Breast epithelium (tissue), 4 donors: ENCODE measurements at regions not wholly inside any gene's neighbourhood (a gene's known extent, or its start where the extent isn't known, plus 50 kb on each side); places are given as distances from the start of the nearest gene placed in this dataset.

Experiments used
- DNase-seq, 2 donors: peaks; one replicate each; pipeline ENCODE4 v3.0.0-alpha.2; 2019; ENCODE audit warnings: low spot score in 2 of 2
- H3K27ac ChIP-seq, 2 donors: fragments of 200-600 bp; sonication (generic) in 1 of 2; one replicate each; pipeline ENCODE4 v1.5.1; 2016 to 2019; ENCODE audit warnings: mild to moderate bottlenecking in 1 of 2
- H3K27me3 ChIP-seq, 2 donors: fragments of 200-600 bp; sonication (generic) in 1 of 2; one replicate each; pipeline versions ENCODE4 v1.5.1 to v1.6.0; 2017 to 2019; ENCODE audit warnings: control low read depth in 1 of 2, mild to moderate bottlenecking in 1 of 2
- H3K36me3 ChIP-seq: fragments of 200-600 bp; one replicate; pipeline ENCODE4 v1.5.1; 2019
- H3K4me1 ChIP-seq, 2 donors: fragments of 200-600 bp; sonication (generic); one replicate each; pipeline ENCODE4 v1.5.1; 2016 to 2019; ENCODE audit warnings: control low read depth in 1 of 2
- H3K4me3 ChIP-seq, 3 donors: fragments of 200-600 bp; sonication (generic); 1 replicate in 2 of 3; 2 replicates in 1 of 3; pipeline ENCODE4 v1.5.1; 2016 to 2019; ENCODE audit warnings: mild to moderate bottlenecking in 3 of 3, moderate library complexity in 2 of 3
- H3K9me3 ChIP-seq, 2 donors: fragments of 200-600 bp; sonication (generic) in 1 of 2; one replicate each; pipeline ENCODE4 v1.5.1; 2016 to 2019; ENCODE audit warnings: control low read depth in 1 of 2
- POLR2A ChIP-seq: fragments of 450-650 bp; IDR thresholded peaks from one replicate; pipeline ENCODE4 v1.6.1; 2016; ENCODE audit warnings: antibody characterized with exemption, mild to moderate bottlenecking, moderate library complexity
- POLR2AphosphoS5 ChIP-seq, 3 donors: sonication (generic); formaldehyde crosslinking; IDR thresholded peaks; one replicate each; pipeline ENCODE4 v1.6.1; 2017; ENCODE audit warnings: antibody characterized with exemption in 3 of 3
- intact Hi-C: fragments of 100-400 bp; cut with DNase I; formaldehyde crosslinking; loops from one replicate; pipeline ENCODE4 v1.15.1; 2023; ENCODE audit warnings: low total_unique reads
- TF ChIP-seq, protein P1 (sequence below), 3 donors: fragments of 450-650 bp; IDR thresholded peaks; one replicate each; pipeline ENCODE4 v1.5.1; 2016 to 2017; ENCODE audit warnings: antibody characterized with exemption in 3 of 3, mild to moderate bottlenecking in 3 of 3, moderate library complexity in 3 of 3

DNA sequence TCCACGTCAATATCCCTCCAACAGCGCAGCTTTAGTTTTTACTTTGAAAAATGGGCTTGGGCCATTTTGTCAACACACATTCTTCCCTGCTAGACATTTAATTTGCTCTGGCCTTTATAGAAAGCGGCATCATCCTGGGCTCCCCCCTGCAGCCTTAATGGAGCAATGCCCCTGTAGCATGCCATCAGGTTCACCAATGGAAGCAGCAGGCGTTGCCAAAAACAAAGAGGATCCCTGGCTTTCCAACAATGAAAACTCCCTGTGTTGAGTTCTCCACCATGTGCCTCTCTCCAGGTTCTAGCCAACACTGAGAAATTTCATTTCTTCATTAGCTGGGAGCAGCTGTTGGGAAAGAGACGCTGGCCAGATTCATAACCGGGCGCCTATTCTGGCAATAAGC is 139.5 kb downstream of the ZNF622 start:
- Histone ChIP-seq H3K27me3 (no peaks in the 10 kb centered on the region), H3K36me3 (no peaks in the 10 kb centered on the region), H3K27ac (no peak overlapping the region), H3K9me3 (no peaks in the 10 kb centered on the region), H3K4me3 (no peak overlapping the region), H3K4me1 (no peaks in the 10 kb centered on the region)
- no peak for DNase-seq
- intact Hi-C loops = no loop called here
- TF ChIP-seq POLR2A (no peak), POLR2AphosphoS5 (IDR thresholded peaks at IDR 0.05) (no peak)
- TF ChIP-seq, protein P1, sequence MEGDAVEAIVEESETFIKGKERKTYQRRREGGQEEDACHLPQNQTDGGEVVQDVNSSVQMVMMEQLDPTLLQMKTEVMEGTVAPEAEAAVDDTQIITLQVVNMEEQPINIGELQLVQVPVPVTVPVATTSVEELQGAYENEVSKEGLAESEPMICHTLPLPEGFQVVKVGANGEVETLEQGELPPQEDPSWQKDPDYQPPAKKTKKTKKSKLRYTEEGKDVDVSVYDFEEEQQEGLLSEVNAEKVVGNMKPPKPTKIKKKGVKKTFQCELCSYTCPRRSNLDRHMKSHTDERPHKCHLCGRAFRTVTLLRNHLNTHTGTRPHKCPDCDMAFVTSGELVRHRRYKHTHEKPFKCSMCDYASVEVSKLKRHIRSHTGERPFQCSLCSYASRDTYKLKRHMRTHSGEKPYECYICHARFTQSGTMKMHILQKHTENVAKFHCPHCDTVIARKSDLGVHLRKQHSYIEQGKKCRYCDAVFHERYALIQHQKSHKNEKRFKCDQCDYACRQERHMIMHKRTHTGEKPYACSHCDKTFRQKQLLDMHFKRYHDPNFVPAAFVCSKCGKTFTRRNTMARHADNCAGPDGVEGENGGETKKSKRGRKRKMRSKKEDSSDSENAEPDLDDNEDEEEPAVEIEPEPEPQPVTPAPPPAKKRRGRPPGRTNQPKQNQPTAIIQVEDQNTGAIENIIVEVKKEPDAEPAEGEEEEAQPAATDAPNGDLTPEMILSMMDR (IDR thresholded peaks at IDR 0.05) = no peak

DNA sequence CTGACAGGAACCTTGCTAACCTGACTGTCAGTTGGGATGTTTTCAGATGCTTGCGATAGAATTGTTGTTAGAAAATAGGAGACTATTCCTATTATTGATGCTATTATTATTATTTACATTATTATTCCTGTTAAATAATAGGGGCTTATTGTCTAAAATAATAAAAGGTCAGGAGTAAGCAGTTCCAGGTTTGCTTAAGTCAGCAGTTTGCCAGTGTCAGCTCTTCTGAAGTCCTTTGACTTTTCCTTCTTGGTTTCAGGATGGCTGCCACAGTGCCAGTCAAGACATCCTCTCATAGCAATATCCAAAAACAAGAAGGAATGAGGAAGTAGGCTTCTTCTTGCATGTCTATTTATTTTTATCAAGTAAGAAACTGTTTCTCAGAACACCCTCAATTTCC is 141.7 kb upstream of the MARCHF11 start:
- Histone ChIP-seq H3K4me1 (no peaks in the 10 kb centered on the region), H3K27ac (no peak overlapping the region), H3K36me3 (no peaks in the 10 kb centered on the region), H3K27me3 (no peaks in the 10 kb centered on the region), H3K9me3 (no peaks in the 10 kb centered on the region), H3K4me3 (no peak overlapping the region)
- DNase-seq = no peak
- intact Hi-C loops = no loop called here
- TF ChIP-seq POLR2A (no peak), POLR2AphosphoS5 (IDR thresholded peaks at IDR 0.05) (no peak)
- TF ChIP-seq, protein P1 (IDR thresholded peaks at IDR 0.05) = no peak

DNA sequence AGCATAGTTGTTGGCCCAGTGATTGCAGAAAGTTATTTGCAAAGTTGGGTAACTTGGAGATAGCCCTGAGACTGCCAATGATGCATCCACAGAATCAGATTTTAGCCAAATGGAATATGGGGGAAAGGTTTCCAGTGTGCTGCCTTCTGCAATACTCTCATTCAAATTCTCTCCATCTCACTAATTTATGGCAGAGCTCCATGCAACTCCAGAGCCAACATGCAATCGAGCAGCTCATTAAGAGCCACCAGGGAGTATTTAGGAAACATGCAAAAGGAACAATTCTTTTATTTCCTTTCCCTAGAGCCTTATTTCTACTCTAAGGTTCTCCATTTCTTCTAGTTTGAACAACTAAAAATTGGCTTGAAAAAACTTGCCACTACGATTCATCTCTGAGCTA is 135.9 kb upstream of the MARCHF11 start:
- intact Hi-C loops = no loop called here
- Histone ChIP-seq H3K4me3 (no peak overlapping the region), H3K9me3 (peaks cover 0 to 9% of the 10 kb centered on the region in 2 donors), H3K36me3 (no peaks in the 10 kb centered on the region), H3K27me3 (no peaks in the 10 kb centered on the region), H3K27ac (no peak overlapping the region), H3K4me1 (no peaks in the 10 kb centered on the region)
- TF ChIP-seq, protein P1 (IDR thresholded peaks at IDR 0.05) = no peak
- TF ChIP-seq POLR2A (no peak), POLR2AphosphoS5 (IDR thresholded peaks at IDR 0.05) (no peak)
- no peak for DNase-seq

DNA sequence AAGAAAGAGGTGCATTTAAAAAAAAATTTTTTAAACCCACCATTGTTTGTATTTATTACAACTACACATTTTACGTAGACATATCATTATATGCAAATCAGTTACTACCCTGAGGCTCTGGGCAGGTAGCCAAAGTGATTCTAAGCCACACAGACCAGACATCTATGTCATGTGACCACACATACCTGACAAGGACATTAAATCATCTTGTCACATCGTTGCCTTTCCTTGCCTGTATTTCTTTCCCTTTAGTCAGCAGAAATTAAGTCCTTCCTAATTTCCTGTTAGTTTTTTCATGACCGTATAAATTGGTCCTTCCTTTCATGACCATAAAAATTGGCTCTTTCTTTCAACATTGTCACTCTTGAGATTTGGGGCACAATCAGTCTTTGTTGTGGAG is 134.2 kb upstream of the MARCHF11 start:
- TF ChIP-seq POLR2A (no peak), POLR2AphosphoS5 (IDR thresholded peaks at IDR 0.05) (no peak)
- TF ChIP-seq, protein P1 (IDR thresholded peaks at IDR 0.05) = no peak

DNA sequence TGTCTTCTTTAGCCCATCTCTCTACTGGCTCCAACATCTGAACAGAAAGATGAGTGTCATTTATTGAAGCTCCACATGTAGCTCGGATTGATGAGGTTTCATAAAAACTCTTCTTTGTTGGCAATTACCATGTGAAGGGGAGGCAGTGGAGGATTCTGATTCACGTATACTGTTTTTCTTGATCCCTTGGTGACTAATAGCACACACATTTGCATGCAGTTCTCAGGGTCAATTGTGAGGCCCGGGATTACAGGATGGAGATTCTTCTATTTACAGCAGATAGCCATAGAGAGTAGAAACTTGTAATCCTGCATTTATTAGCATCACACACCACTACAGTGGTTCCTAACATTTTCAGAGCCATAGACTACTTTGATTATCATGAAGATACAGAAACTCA is 133.2 kb upstream of the MARCHF11 start:
- Histone ChIP-seq H3K27me3 (no peaks in the 10 kb centered on the region), H3K9me3 (peaks cover 0 to 9% of the 10 kb centered on the region in 2 donors), H3K36me3 (no peaks in the 10 kb centered on the region), H3K4me1 (no peaks in the 10 kb centered on the region), H3K4me3 (no peak overlapping the region), H3K27ac (no peak overlapping the region)
- intact Hi-C loops = no loop called here
- TF ChIP-seq POLR2A = no peak
- no peak for TF ChIP-seq POLR2AphosphoS5 (IDR thresholded peaks at IDR 0.05)
- TF ChIP-seq, protein P1 (IDR thresholded peaks at IDR 0.05) = no peak
- no peak for DNase-seq

More for the DNA sequence above, 134.2 kb upstream of the MARCHF11 start:
- Histone ChIP-seq H3K27ac (no peak overlapping the region), H3K36me3 (no peaks in the 10 kb centered on the region), H3K9me3 (peaks cover 0 to 9% of the 10 kb centered on the region in 2 donors), H3K27me3 (no peaks in the 10 kb centered on the region), H3K4me1 (no peaks in the 10 kb centered on the region), H3K4me3 (no peak overlapping the region)
- intact Hi-C loops = no loop called here
- no peak for DNase-seq
